Lung (tissue), 11 donors: ENCODE measurements at regions not wholly inside any gene's neighbourhood (a gene's known extent, or its start where the extent isn't known, plus 50 kb on each side); places are given as distances from the start of the nearest gene placed in this dataset.

Experiments
- ATAC-seq: fragments of 200-7000 bp; cut with Tn5 transposase; one replicate; pipeline ENCODE4 v1.9.1; 2020; ENCODE audit warnings: moderate number of reproducible peaks; ENCODE audit not compliant: insufficient read depth, low FRiP score
- DNase-seq, 3 donors: peaks; one replicate each; pipeline ENCODE4 v3.0.0-alpha.2; 2013 to 2017
- H3K27ac ChIP-seq, 2 donors: one replicate each; pipeline ENCODE4 v1.5.1; 2013; ENCODE audit warnings: mild to moderate bottlenecking in 2 of 2, moderate library complexity in 2 of 2, control low read depth in 1 of 2, inconsistent platforms in 1 of 2, low read depth in 1 of 2, low read length in 1 of 2
- H3K27me3 ChIP-seq, 3 donors: one replicate each; pipeline ENCODE4 v1.5.1; 2013; ENCODE audit warnings: low read length in 2 of 3; ENCODE audit not compliant: control insufficient read depth in 3 of 3, insufficient read depth in 3 of 3
- H3K36me3 ChIP-seq, 4 donors: one replicate each; pipeline ENCODE4 v1.5.1; 2013; ENCODE audit warnings: low read length in 4 of 4, mild to moderate bottlenecking in 1 of 4, moderate library complexity in 1 of 4; ENCODE audit not compliant: control insufficient read depth in 4 of 4, insufficient read depth in 4 of 4
- H3K4me1 ChIP-seq, 5 donors: one replicate each; pipeline ENCODE4 v1.5.1; 2013; ENCODE audit warnings: low read length in 5 of 5, mild to moderate bottlenecking in 2 of 5, moderate library complexity in 1 of 5; ENCODE audit not compliant: control insufficient read depth in 5 of 5, insufficient read depth in 5 of 5
- H3K4me3 ChIP-seq: one replicate; pipeline ENCODE4 v1.5.1; 2013; ENCODE audit warnings: mild to moderate bottlenecking, control low read depth, moderate library complexity
- H3K9ac ChIP-seq, 2 donors: one replicate each; pipeline ENCODE4 v1.5.1; 2013; ENCODE audit warnings: low read length in 2 of 2, control low read depth in 1 of 2; ENCODE audit not compliant: insufficient read depth in 1 of 2
- H3K9me3 ChIP-seq, 4 donors: one replicate each; pipeline ENCODE4 v1.5.1; 2013; ENCODE audit warnings: low read length in 3 of 4, mild to moderate bottlenecking in 1 of 4, moderate library complexity in 1 of 4; ENCODE audit not compliant: control insufficient read depth in 4 of 4, insufficient read depth in 3 of 4
- CTCF ChIP-seq: IDR thresholded peaks from 2 replicates; pipeline ENCODE4 v1.5.1; 2012; ENCODE audit warnings: mild to moderate bottlenecking; ENCODE audit errors: control extremely low read depth, extremely low read depth
- WGBS, 2 donors: extraction: QIAGEN DNeasy Blood & Tissue Kit; methylation state at CpG; one replicate each; pipeline ENCODE4 v1.1.7; 2013; 5-methylcytosine and 5-hydroxymethylcytosine counted together
- donor health status: control.
- donor health status: control.
- donor health status: Bipolar disorder and iron deficiency.
- donor health status: healthy.
- donor health status: DM: yes; HTN: yes; CAD: no.

GRCh38 chr2:118689456-118689855 lies 158.0 kb downstream of the EN1 start:
- Histone ChIP-seq H3K9ac (no peak overlapping the region), H3K9me3 (peaks cover 0 to 4% (median 0%) of the 10 kb centered on the region in 4 donors), H3K36me3 (no peaks in the 10 kb centered on the region), H3K4me1 (no peaks in the 10 kb centered on the region), H3K4me3 (no peak overlapping the region), H3K27ac (no peak overlapping the region), H3K27me3 (no peaks in the 10 kb centered on the region)
- 70 to 72% methylated on average over 4 of the region's 4 CpGs for WGBS, 2 donors
- no peak for ATAC-seq
- no peak for TF ChIP-seq CTCF
- DNase-seq, result no peak

- Histone ChIP-seq H3K9me3 (peaks cover 0 to 4% (median 0%) of the 10 kb centered on the region in 4 donors), H3K36me3 (no peaks in the 10 kb centered on the region), H3K27me3 (no peaks in the 10 kb centered on the region), H3K9ac (no peak overlapping the region), H3K4me1 (no peaks in the 10 kb centered on the region), H3K27ac (no peak overlapping the region), H3K4me3 (no peak overlapping the region)
- ATAC-seq (no peak), DNase-seq (no peak)
- no peak for TF ChIP-seq CTCF
- WGBS, 2 donors, result 75 to 77% methylated on average over 6 of the region's 6 CpGs
These were observed 158.4 kb downstream of the EN1 start for GRCh38 chr2:118689033-118689432.

GRCh38 chr2:118687698-118688097 lies 159.8 kb downstream of the EN1 start:
- H3K9ac ChIP-seq, result no peak overlapping the region
- WGBS, 2 donors, result 59 to 60% methylated on average over 2 of the region's 2 CpGs
- no peak for DNase-seq
- H3K27me3 ChIP-seq, result no peaks in the 10 kb centered on the region
- H3K36me3 ChIP-seq, result no peaks in the 10 kb centered on the region
- no peak overlapping the region for H3K27ac ChIP-seq
- ATAC-seq, result no peak
- no peaks in the 10 kb centered on the region for H3K4me1 ChIP-seq
- H3K9me3 ChIP-seq, result peaks cover 0 to 6% (median 0%) of the 10 kb centered on the region in 4 donors
- no peak for TF ChIP-seq CTCF
- no peak overlapping the region for H3K4me3 ChIP-seq

GRCh38 chr2:118687192-118687591 lies 160.3 kb downstream of the EN1 start:
- Histone ChIP-seq H3K4me3 (no peak overlapping the region), H3K9ac (no peak overlapping the region), H3K27me3 (no peaks in the 10 kb centered on the region), H3K27ac (no peak overlapping the region), H3K36me3 (no peaks in the 10 kb centered on the region), H3K9me3 (peaks cover 0 to 8% (median 0%) of the 10 kb centered on the region in 4 donors), H3K4me1 (no peaks in the 10 kb centered on the region)
- no peak for DNase-seq
- ATAC-seq, result no peak
- no peak for TF ChIP-seq CTCF
- WGBS, 2 donors, result 65 to 74% methylated on average over 3 of the region's 3 CpGs
